GM12873 (cell line): ENCODE measurements at regions not wholly inside any gene's neighbourhood (a gene's known extent, or its start where the extent isn't known, plus 50 kb on each side); places are given as distances from the start of the nearest gene placed in this dataset.

Experiments
- TF ChIP-seq, protein P1 (sequence below): IDR thresholded peaks from 2 replicates; pipeline ENCODE4 v1.5.1; 2012; ENCODE audit warnings: low read depth, mild to moderate bottlenecking, moderate library complexity, low read length, control low read depth; ENCODE audit not compliant: insufficient read depth; ENCODE audit errors: missing control alignments

- TF ChIP-seq, protein P1, sequence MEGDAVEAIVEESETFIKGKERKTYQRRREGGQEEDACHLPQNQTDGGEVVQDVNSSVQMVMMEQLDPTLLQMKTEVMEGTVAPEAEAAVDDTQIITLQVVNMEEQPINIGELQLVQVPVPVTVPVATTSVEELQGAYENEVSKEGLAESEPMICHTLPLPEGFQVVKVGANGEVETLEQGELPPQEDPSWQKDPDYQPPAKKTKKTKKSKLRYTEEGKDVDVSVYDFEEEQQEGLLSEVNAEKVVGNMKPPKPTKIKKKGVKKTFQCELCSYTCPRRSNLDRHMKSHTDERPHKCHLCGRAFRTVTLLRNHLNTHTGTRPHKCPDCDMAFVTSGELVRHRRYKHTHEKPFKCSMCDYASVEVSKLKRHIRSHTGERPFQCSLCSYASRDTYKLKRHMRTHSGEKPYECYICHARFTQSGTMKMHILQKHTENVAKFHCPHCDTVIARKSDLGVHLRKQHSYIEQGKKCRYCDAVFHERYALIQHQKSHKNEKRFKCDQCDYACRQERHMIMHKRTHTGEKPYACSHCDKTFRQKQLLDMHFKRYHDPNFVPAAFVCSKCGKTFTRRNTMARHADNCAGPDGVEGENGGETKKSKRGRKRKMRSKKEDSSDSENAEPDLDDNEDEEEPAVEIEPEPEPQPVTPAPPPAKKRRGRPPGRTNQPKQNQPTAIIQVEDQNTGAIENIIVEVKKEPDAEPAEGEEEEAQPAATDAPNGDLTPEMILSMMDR = no peak
These were observed 51.2 kb upstream of the RNF144B start for GRCh38 chr6:18335948-18336347.

DNA sequence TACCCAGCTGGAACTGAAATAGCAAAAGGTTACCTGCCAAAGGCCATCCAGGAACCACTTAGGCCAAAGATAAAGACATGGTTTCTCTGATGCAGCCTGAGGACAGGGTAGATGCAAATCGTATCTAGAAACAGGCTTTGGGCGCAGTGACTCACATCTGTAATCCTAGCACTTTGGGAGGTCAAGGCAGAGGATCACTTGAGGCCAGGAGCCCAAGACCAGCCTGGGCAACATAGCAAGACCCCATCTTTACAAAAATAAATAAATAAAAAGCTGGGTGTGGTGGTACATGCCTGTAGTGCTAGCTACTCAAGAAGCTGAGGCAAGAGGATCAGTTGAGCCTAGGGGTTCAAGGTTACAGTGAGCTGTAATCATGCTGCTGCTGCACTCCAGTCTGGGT is 52.9 kb upstream of the RNF144B start:
- TF ChIP-seq, protein P1 = no peak

DNA sequence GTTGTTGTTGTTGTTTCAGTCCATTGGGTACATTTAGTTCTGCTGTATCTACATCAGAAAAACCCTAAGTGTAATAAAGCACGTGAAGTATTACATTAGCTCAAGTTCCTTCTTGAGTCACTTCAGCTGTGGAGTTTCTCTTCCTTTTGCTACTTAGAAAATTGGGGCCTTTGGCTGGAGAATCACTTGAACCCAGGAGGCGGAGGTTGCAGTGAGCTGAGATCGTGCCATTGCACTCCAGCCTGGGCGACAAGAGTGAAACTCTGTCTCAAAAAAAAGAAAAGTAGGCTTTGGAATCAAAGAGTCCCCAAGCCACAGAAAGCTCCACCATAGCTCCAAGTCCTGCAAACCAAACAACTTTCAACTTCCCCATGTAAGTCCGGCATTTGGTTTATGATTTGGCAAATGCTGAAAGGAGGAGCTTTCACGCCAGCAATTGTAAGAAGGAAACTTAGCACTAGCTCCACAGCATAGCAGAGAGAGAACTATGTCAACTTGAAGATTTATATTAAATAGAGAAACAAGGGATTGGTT is 56.5 kb upstream of the RNF144B start:
- TF ChIP-seq, protein P1 = no peak

DNA sequence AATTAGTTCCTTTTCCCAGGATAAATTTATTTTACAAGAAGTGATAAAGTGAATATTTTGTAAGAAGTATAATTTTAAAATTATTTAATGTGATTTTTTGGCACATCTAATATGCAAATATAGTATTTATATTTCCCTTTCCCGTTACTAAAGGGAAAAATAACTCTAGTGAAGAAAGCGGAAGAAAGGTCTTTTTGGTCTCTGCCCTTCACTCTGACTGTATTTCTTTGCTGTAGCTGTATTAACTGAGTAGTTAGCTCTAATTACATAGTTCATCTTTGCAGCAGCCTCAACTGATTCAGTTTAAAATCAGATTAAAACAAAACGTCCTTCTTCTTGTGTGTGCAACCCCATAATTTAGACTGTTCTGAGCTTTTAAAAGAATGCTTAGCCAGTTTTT is 57.4 kb upstream of the RNF144B start:
- TF ChIP-seq, protein P1 = no peak

DNA sequence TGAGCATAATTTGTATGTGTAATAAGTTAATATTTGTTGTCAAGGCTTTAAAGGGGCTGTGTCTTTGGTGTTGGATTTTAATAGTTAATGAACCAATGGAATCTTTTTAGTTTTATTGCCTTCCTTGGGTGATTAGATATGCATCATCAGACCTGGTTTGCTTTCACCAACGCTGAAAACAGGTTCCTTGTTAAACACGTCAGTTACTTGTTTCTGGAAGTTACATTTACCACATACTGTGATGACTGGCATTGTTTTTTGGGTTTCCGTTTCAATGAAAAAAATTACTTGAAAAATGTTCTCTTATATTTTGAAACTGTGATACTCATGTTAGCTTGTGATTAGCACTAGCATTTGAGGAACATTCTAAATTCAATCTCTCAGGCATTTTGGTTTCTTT is 58.6 kb upstream of the RNF144B start:
- TF ChIP-seq, protein P1 = no peak

DNA sequence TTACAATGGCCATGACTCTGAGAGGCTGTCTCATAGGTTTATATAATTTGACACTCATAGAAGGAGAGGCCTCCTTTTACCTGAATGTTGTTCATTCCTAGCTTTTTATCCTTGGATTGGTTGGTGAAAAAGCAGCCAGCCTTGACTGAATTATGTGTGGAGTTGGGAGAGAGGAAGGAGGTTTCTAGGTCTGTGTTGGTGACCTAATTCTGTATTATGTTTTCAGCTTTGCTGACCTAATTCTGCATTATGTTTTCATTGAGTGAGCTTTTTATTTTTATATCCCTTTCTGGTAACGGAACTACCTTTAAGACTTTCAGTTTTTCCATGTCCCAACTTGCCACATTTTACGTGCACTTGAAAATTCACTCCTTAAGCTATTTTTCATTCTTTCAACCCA is 59.1 kb upstream of the RNF144B start:
- TF ChIP-seq, protein P1 = no peak

GRCh38 chr6:18327626-18328025 is 59.5 kb upstream of the RNF144B start:
- TF ChIP-seq, protein P1 = no peak
